Lower lobe of right lung (tissue), 2 donors: ENCODE measurements at regions not wholly inside any gene's neighbourhood (a gene's known extent, or its start where the extent isn't known, plus 50 kb on each side); places are given as distances from the start of the nearest gene placed in this dataset.

Experiments
- ATAC-seq, 2 donors: fragments of 200-7000 bp; cut with Tn5 transposase; one replicate each; pipeline ENCODE4 v1.9.1; 2020 to 2022; ENCODE audit warnings: mild to moderate bottlenecking in 2 of 2, moderate library complexity in 2 of 2
- DNase-seq: peaks from one replicate; pipeline ENCODE4 v3.0.0-alpha.2; 2020
- H3K27ac ChIP-seq: fragments of 200-600 bp; one replicate; pipeline ENCODE4 v1.8.0; 2022
- H3K27me3 ChIP-seq: fragments of 200-600 bp; one replicate; pipeline ENCODE4 v1.8.0; 2022; ENCODE audit warnings: low read depth
- H3K36me3 ChIP-seq: fragments of 200-600 bp; one replicate; pipeline ENCODE4 v1.8.0; 2022; ENCODE audit warnings: mild to moderate bottlenecking
- H3K4me1 ChIP-seq: fragments of 200-600 bp; one replicate; pipeline ENCODE4 v1.8.0; 2022
- H3K4me3 ChIP-seq: fragments of 200-600 bp; one replicate; pipeline ENCODE4 v1.8.0; 2022; ENCODE audit warnings: mild to moderate bottlenecking
- H3K9me3 ChIP-seq: fragments of 200-600 bp; one replicate; pipeline ENCODE4 v1.8.0; 2022
- CTCF ChIP-seq: fragments of 200-600 bp; IDR thresholded peaks from one replicate; pipeline ENCODE4 v1.8.0; 2022; ENCODE audit warnings: antibody characterized with exemption, mild to moderate bottlenecking
- intact Hi-C: fragments of 100-400 bp; cut with DNase I; formaldehyde crosslinking; loops from one replicate; pipeline ENCODE4 v1.11.0; 2022
- donor health status: DM: no; HTN: yes; CAD: no; lungs with severe emphysema.

DNA sequence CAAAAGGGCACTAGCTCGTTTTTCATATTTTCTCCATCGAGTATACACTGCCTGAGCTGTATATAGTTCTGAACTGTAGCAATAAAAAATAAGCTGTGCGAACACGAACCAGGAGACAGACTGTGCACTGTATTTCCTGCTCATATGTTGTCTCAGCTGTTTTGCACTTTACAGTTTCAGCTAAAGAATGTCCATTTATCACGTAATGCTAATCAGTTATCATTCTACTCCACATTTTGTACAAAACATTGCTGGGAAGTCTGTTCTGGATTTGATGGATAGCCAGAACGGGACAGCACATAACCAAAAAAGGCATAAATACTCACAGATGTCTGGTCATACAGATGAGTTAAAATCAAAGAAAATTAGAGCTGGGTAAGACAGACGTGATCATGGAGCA lies 315.5 kb upstream of the ADGRL3 start:
- no peak overlapping the region for H3K27ac ChIP-seq
- TF ChIP-seq CTCF = no peak
- intact Hi-C loops = no loop called here
- DNase-seq (no peak), ATAC-seq (no peak)
- no peaks in the 10 kb centered on the region for H3K27me3 ChIP-seq
- H3K4me1 ChIP-seq = no peaks in the 10 kb centered on the region
- no peaks in the 10 kb centered on the region for H3K36me3 ChIP-seq
- H3K4me3 ChIP-seq = no peak overlapping the region
- no peaks in the 10 kb centered on the region for H3K9me3 ChIP-seq

- no peak for ATAC-seq
- no peak for TF ChIP-seq CTCF
- Histone ChIP-seq H3K36me3 (no peaks in the 10 kb centered on the region), H3K4me3 (no peak overlapping the region), H3K27me3 (no peaks in the 10 kb centered on the region), H3K9me3 (no peaks in the 10 kb centered on the region), H3K4me1 (no peaks in the 10 kb centered on the region), H3K27ac (no peak overlapping the region)
- no peak for DNase-seq
- intact Hi-C loops = no loop called here
These were observed 315.1 kb upstream of the ADGRL3 start for GRCh38 chr4:60885011-60885410.

- Histone ChIP-seq H3K4me1 (no peaks in the 10 kb centered on the region), H3K9me3 (no peaks in the 10 kb centered on the region), H3K27me3 (no peaks in the 10 kb centered on the region), H3K36me3 (no peaks in the 10 kb centered on the region), H3K27ac (no peak overlapping the region), H3K4me3 (no peak overlapping the region)
- intact Hi-C loops = no loop called here
- DNase-seq (no peak), ATAC-seq (no peak)
- no peak for TF ChIP-seq CTCF
These were observed 309.4 kb upstream of the ADGRL3 start for GRCh38 chr4:60890743-60891142.

DNA sequence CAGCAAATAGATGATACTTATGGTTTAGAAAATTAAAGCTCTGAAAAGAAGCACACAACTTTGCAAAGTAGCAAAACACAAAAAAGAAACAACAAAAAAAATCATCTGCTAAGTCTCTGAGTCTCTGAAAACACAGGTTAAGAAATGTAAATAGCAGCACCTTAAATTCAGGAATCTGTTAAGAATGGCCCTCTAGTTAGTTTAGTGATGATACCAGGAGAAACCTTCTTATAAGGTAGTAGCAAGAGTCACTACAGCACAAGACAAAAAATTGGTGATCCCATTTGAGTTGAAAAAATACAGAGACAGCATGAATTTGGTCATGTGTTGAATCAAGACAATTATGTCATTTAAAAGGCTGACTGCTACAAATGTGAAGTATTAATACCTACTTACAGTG lies 308.2 kb upstream of the ADGRL3 start:
- TF ChIP-seq CTCF = no peak

DNA sequence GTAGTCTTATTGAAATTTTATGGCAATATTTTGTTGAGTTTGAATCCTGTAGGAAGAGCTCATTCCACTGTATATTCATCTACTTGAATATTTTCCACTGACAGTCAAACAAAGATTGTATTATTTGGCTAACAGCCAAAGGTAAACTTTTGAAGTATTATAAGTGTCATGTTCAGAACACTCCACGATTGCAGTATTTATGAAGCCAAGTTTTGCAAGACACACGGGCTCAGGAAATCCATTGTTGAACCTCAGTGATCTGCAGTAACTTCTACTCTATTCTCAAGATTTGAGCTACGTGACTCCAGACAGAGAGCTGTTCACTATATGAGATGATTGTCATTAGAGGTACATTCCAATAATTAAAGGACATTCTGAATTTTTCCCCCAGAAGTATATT lies 302.7 kb upstream of the ADGRL3 start:
- no peak for TF ChIP-seq CTCF
- intact Hi-C loops = no loop called here
- peak; percentile 50 to 55 for ATAC-seq
- Histone ChIP-seq H3K4me3 (no peak overlapping the region), H3K9me3 (no peaks in the 10 kb centered on the region), H3K27ac (no peak overlapping the region), H3K27me3 (no peaks in the 10 kb centered on the region), H3K4me1 (peaks cover 5% of the 10 kb centered on the region), H3K36me3 (no peaks in the 10 kb centered on the region)
- DNase-seq = no peak

More for the DNA sequence above, 308.2 kb upstream of the ADGRL3 start:
- H3K27ac ChIP-seq = no peak overlapping the region
- ATAC-seq (no peak), DNase-seq (no peak)
- H3K36me3 ChIP-seq = no peaks in the 10 kb centered on the region
- no peaks in the 10 kb centered on the region for H3K9me3 ChIP-seq
- H3K27me3 ChIP-seq = no peaks in the 10 kb centered on the region
- no peak overlapping the region for H3K4me3 ChIP-seq
- intact Hi-C loops = no loop called here
- no peaks in the 10 kb centered on the region for H3K4me1 ChIP-seq

DNA sequence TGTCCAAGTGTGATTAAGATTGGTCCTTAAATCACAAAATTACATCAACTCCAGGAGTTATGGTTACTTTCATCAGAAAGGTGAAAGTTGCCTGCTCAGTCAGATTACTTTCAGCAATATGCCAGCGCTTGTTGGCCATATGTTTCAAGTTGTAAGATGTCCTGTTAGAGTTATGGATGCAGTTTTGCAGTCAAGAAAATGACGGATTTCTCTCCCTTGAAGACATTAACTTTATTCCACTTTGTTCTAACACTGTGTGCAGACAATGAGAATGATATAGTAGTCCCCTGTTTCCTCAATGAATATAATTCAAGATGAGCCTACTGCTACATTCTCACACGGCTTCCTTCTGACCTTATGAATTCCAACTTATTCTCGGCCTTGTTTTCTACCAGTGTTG lies 295.0 kb upstream of the ADGRL3 start:
- no peaks in the 10 kb centered on the region for H3K27me3 ChIP-seq
- H3K9me3 ChIP-seq = no peaks in the 10 kb centered on the region
- DNase-seq (no peak), ATAC-seq (no peak)
- H3K27ac ChIP-seq = no peak overlapping the region
- intact Hi-C loops = no loop called here
- no peaks in the 10 kb centered on the region for H3K36me3 ChIP-seq
- no peak for TF ChIP-seq CTCF
- H3K4me3 ChIP-seq = no peak overlapping the region
- H3K4me1 ChIP-seq = no peaks in the 10 kb centered on the region
